Erythroblast (primary cell): ENCODE measurements at regions not wholly inside any gene's neighbourhood (a gene's known extent, or its start where the extent isn't known, plus 50 kb on each side); places are given as distances from the start of the nearest gene placed in this dataset.

Experiments used
- GATA1 ChIP-seq: IDR thresholded peaks from 2 replicates; pipeline ENCODE4 v1.6.1; 2011; ENCODE audit warnings: low read depth, mild to moderate bottlenecking, control low read depth, low read length, moderate library complexity
- POLR2A ChIP-seq: IDR thresholded peaks from 2 replicates; pipeline ENCODE4 v1.6.1; 2011; ENCODE audit warnings: mild to moderate bottlenecking, low read length

GRCh38 chr15:81768773-81769172, 277.0 kb downstream of the MEX3B start:
- TF ChIP-seq POLR2A (no peak), GATA1 (no peak)
